Ovary (tissue), 7 donors: ENCODE measurements at regions not wholly inside any gene's neighbourhood (a gene's known extent, or its start where the extent isn't known, plus 50 kb on each side); places are given as distances from the start of the nearest gene placed in this dataset.

Source experiments
- DNase-seq, 5 donors: peaks; one replicate each; pipeline ENCODE4 v3.0.0-alpha.2; 2019 to 2020
- H3K27ac ChIP-seq, 2 donors: fragments of 200-600 bp; one replicate each; pipeline versions ENCODE4 v1.5.1 to v1.8.0; 2019 to 2022
- H3K27me3 ChIP-seq: fragments of 200-600 bp; one replicate; pipeline ENCODE4 v1.8.0; 2022
- H3K36me3 ChIP-seq: fragments of 200-600 bp; sonication (generic); one replicate; pipeline ENCODE4 v1.5.1; 2019
- H3K4me1 ChIP-seq: one replicate; pipeline ENCODE4 v1.8.1; 2013; ENCODE audit warnings: mild to moderate bottlenecking, moderate library complexity; ENCODE audit not compliant: insufficient read depth
- H3K4me3 ChIP-seq: fragments of 200-600 bp; sonication (generic); one replicate; pipeline ENCODE4 v1.5.1; 2017
- H3K9me3 ChIP-seq, 2 donors: fragments of 200-600 bp in 1 of 2; sonication (generic) in 1 of 2; one replicate each; pipeline versions ENCODE4 v1.5.1 to v1.8.1; 2013 to 2019; ENCODE audit warnings: mild to moderate bottlenecking in 1 of 2, moderate library complexity in 1 of 2
- EP300 ChIP-seq: sonication (generic); formaldehyde crosslinking; IDR thresholded peaks from one replicate; pipeline ENCODE4 v1.6.1; 2017; ENCODE audit warnings: antibody characterized with exemption
- POLR2A ChIP-seq: fragments of 450-650 bp; IDR thresholded peaks from one replicate; pipeline ENCODE4 v1.6.1; 2017; ENCODE audit warnings: antibody characterized with exemption, mild to moderate bottlenecking, moderate library complexity
- WGBS, 3 donors: extraction: QIAGEN DNeasy Blood & Tissue Kit in 1 of 3; methylation state at CpG; one replicate each; pipeline versions ENCODE4 v1.1.5 to v1.1.7; 2013 to 2017; 5-methylcytosine and 5-hydroxymethylcytosine counted together
- intact Hi-C, 4 donors: fragments of 100-400 bp; cut with DNase I; formaldehyde crosslinking; loops; one replicate each; pipeline versions ENCODE4 v1.11.0 to v1.15.1; 2022 to 2023
- TF ChIP-seq, protein P1 (sequence below), 3 donors: fragments of 450-650 bp in 2 of 3; fragments of 200-600 bp in 1 of 3; IDR thresholded peaks; one replicate each; pipeline versions ENCODE4 v1.5.1 to v1.8.0; 2016 to 2022; ENCODE audit warnings: antibody characterized with exemption in 3 of 3, mild to moderate bottlenecking in 1 of 3
- donor health status: DM: no; HTN: no; CAD: no; lungs with moderate emphysema.
- donor health status: DM: no; HTN: no; CAD: no.
- donor health status: Bipolar disorder and iron deficiency.
- donor health status: DM: no; HTN: no; CAD: no.
- donor health status: DM: yes; HTN: yes; CAD: no.

DNA sequence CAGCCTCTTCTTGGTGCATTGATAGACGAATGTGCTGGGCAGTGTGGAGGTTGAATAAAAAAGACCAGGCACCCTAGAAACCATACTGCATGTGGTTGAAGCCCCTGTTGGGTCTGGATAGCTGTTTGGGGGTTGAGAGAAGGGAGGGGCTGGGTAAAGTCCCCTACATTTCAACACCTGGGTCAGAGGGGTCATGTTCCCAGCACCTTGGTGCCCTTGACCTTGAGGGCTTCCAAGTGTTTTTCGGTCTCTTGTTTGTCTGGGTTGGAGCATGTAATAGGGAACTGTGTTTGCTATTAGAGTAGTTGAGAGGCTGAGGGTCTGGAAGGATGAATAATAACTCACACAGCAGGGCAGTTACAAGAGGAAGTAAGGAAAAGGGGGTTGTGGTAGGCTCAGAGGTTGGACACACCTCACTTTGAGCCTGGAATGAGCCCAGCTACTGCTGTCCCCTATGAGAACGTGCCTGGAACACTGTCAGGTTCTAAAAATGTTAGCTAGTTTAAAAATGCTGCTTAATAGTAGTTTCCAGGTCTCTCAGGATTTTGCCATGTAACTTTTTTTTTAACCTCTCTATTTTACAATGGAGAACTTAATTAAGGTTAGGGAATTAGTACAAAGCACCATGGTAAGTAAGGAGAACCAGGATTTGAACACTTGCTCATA, 155.2 kb upstream of the SPRY4 start:
- WGBS, 3 donors, result 71 to 90% (median 73%) methylated on average over 3 of the region's 3 CpGs
- H3K4me1 ChIP-seq, result no peaks in the 10 kb centered on the region
- no peak for DNase-seq
- peaks cover 0 to 3% of the 10 kb centered on the region in 2 donors for H3K9me3 ChIP-seq
- TF ChIP-seq, protein P1, sequence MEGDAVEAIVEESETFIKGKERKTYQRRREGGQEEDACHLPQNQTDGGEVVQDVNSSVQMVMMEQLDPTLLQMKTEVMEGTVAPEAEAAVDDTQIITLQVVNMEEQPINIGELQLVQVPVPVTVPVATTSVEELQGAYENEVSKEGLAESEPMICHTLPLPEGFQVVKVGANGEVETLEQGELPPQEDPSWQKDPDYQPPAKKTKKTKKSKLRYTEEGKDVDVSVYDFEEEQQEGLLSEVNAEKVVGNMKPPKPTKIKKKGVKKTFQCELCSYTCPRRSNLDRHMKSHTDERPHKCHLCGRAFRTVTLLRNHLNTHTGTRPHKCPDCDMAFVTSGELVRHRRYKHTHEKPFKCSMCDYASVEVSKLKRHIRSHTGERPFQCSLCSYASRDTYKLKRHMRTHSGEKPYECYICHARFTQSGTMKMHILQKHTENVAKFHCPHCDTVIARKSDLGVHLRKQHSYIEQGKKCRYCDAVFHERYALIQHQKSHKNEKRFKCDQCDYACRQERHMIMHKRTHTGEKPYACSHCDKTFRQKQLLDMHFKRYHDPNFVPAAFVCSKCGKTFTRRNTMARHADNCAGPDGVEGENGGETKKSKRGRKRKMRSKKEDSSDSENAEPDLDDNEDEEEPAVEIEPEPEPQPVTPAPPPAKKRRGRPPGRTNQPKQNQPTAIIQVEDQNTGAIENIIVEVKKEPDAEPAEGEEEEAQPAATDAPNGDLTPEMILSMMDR (IDR thresholded peaks at IDR 0.05), result no peak
- TF ChIP-seq POLR2A (no peak), EP300 (no peak)
- no peaks in the 10 kb centered on the region for H3K27me3 ChIP-seq
- no peaks in the 10 kb centered on the region for H3K36me3 ChIP-seq
- intact Hi-C loops, result no loop called here
- H3K27ac ChIP-seq, result no peak overlapping the region
- no peak overlapping the region for H3K4me3 ChIP-seq

DNA sequence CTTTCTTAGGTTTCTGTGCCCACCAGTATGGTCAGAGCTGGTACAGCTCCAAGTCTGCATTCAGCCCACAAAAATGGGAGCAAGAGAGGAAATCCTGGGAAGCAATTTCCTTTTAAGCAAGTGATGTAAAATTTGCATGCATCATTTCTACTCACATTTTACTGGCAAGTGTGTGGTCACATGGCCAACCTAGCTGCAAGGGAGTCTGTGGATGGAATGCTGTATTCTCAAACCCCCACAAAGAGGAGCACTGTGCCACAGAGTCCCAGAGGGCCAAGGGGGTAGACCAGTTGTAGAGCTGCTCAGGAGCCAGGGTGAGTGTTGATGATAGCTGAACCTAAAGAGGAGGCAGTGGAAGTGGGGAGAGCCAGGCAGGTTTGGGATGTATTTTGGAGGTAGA, 154.3 kb upstream of the SPRY4 start:
- H3K27ac ChIP-seq, result no peak overlapping the region
- intact Hi-C loops, result no loop called here

DNA sequence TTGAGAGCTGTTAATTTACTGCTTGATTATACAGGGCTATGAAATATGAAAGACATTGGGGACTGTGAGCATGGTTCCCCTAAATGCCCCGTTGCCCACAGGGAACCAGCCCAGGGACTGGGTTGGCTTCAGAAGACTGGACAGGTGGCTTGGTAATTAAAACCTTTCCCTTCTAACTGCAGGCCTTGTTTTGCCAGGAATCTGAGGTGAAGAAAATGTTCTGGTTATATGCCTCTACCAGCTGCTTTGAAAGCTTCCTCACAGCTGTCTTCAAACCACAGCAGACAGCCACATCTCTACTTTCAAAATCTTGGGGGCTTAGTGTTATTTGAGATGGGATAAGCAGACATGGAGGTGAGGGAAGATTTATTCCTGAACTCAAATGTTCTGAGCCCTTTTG, 153.3 kb upstream of the SPRY4 start:
- intact Hi-C loops, result no loop called here
- Histone ChIP-seq H3K9me3 (no peaks in the 10 kb centered on the region), H3K4me1 (no peaks in the 10 kb centered on the region), H3K36me3 (no peaks in the 10 kb centered on the region), H3K27me3 (no peaks in the 10 kb centered on the region), H3K27ac (no peak overlapping the region), H3K4me3 (no peak overlapping the region)
- TF ChIP-seq POLR2A (no peak), EP300 (no peak)
- TF ChIP-seq, protein P1 (IDR thresholded peaks at IDR 0.05), result no peak
- 76 to 82% (median 81%) methylated on average over 1 of the region's 1 CpG for WGBS, 3 donors
- DNase-seq, result no peak

More for the DNA sequence above, 154.3 kb upstream of the SPRY4 start:
- Histone ChIP-seq H3K27me3 (no peaks in the 10 kb centered on the region), H3K9me3 (no peaks in the 10 kb centered on the region), H3K4me1 (no peaks in the 10 kb centered on the region), H3K36me3 (no peaks in the 10 kb centered on the region), H3K4me3 (no peak overlapping the region)
- no peak for DNase-seq
- no peak for TF ChIP-seq EP300
- TF ChIP-seq POLR2A, result no peak
- TF ChIP-seq, protein P1 (IDR thresholded peaks at IDR 0.05), result no peak

DNA sequence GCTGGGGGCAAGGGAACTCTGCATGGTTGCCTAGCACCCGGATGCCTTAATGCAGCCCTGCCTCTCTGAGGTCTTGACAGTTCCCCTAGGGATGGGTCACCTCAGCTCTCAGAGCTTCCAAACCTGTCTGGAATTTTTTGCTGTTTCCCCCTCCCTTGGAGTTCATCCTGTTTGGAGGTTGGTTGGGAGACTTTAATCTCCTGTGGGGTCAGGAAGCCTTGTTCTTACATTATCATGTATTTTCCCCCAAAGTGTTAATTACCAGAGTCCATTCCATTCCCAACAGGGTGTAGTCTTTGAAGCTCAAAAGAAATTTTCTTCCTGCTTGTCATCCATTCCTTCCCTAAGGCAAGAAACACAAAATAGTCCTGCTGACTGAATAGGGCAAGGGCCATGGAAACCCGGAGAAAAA, 150.3 kb upstream of the SPRY4 start:
- H3K9me3 ChIP-seq, result no peaks in the 10 kb centered on the region
- no peaks in the 10 kb centered on the region for H3K36me3 ChIP-seq
- H3K4me3 ChIP-seq, result no peak overlapping the region
- no peaks in the 10 kb centered on the region for H3K27me3 ChIP-seq
- H3K4me1 ChIP-seq, result no peaks in the 10 kb centered on the region
- intact Hi-C loops, result no loop called here
- WGBS, 3 donors, result 69 to 82% (median 76%) methylated on average over 2 of the region's 2 CpGs
- no peak for DNase-seq
- no peak for TF ChIP-seq EP300
- TF ChIP-seq, protein P1 (IDR thresholded peaks at IDR 0.05), result no peak
- no peak for TF ChIP-seq POLR2A
- no peak overlapping the region for H3K27ac ChIP-seq
